Neuronal stem cell (in vitro differentiated cells): ENCODE measurements at regions not wholly inside any gene's neighbourhood (a gene's known extent, or its start where the extent isn't known, plus 50 kb on each side); places are given as distances from the start of the nearest gene placed in this dataset.

ENCODE experiments used
- DNase-seq: peaks from one replicate; pipeline ENCODE4 v3.0.0-alpha.2; 2013; ENCODE audit warnings: low spot score
- H2AFZ ChIP-seq: one replicate; pipeline ENCODE4 v1.6.1; 2013; ENCODE audit warnings: mild to moderate bottlenecking, low read length, inconsistent platforms
- H2AK5ac ChIP-seq: 2 replicates; pipeline ENCODE4 v1.6.1; 2013; ENCODE audit warnings: low read depth, mild to moderate bottlenecking, inconsistent platforms, low read length, moderate library complexity, mixed read lengths
- H2BK120ac ChIP-seq: 2 replicates; pipeline ENCODE4 v1.6.1; 2013; ENCODE audit warnings: low read depth, mild to moderate bottlenecking, inconsistent platforms, low read length, moderate library complexity, mixed read lengths
- H2BK12ac ChIP-seq: one replicate; pipeline ENCODE4 v1.6.1; 2013; ENCODE audit warnings: low read length, inconsistent platforms
- H2BK15ac ChIP-seq: 2 replicates; pipeline ENCODE4 v1.6.1; 2013; ENCODE audit warnings: mild to moderate bottlenecking, low read length, inconsistent platforms, mixed read lengths
- H2BK5ac ChIP-seq: one replicate; pipeline ENCODE4 v1.6.1; 2013; ENCODE audit warnings: inconsistent platforms, mild to moderate bottlenecking, low read length, moderate library complexity
- H3K14ac ChIP-seq: one replicate; pipeline ENCODE4 v1.6.1; 2013; ENCODE audit warnings: low read length, inconsistent platforms
- H3K18ac ChIP-seq: 2 replicates; pipeline ENCODE4 v1.6.1; 2013; ENCODE audit warnings: low read length, inconsistent platforms
- H3K23ac ChIP-seq: 2 replicates; pipeline ENCODE4 v1.6.1; 2013; ENCODE audit warnings: low read depth, mild to moderate bottlenecking, mixed read lengths, low read length, inconsistent platforms; ENCODE audit not compliant: poor library complexity
- H3K27ac ChIP-seq: replicated peaks from 3 replicates; pipeline ENCODE4 v1.5.1; 2013; ENCODE audit warnings: low read length, inconsistent platforms
- H3K27me3 ChIP-seq, 3 experiments: 2 replicates each; pipeline ENCODE4 v1.6.1; 2013; ENCODE audit warnings: low read length in 3 of 3, mild to moderate bottlenecking in 2 of 3, inconsistent platforms in 1 of 3, low read depth in 1 of 3, mixed read lengths in 1 of 3, moderate library complexity in 1 of 3; ENCODE audit not compliant: control insufficient read depth in 3 of 3, insufficient read depth in 3 of 3
- H3K36me3 ChIP-seq, 2 donors: replicated peaks in 1 of 2; 2 replicates each; pipeline ENCODE4 v1.6.1; 2013; ENCODE audit warnings: low read length in 2 of 2; ENCODE audit not compliant: control insufficient read depth in 2 of 2, insufficient read depth in 2 of 2
- H3K4ac ChIP-seq: 2 replicates; pipeline ENCODE4 v1.6.1; 2013; ENCODE audit warnings: inconsistent platforms, mild to moderate bottlenecking, low read length, moderate library complexity
- H3K4me1 ChIP-seq, 2 donors: 1 replicate in 1 of 2; 2 replicates in 1 of 2; pipeline ENCODE4 v1.6.1; 2013; ENCODE audit warnings: low read length in 2 of 2, low read depth in 1 of 2; ENCODE audit not compliant: control insufficient read depth in 2 of 2, insufficient read depth in 1 of 2
- H3K4me2 ChIP-seq: one replicate; pipeline ENCODE4 v1.6.1; 2013; ENCODE audit warnings: mild to moderate bottlenecking, low read length, inconsistent platforms; ENCODE audit not compliant: insufficient read depth, poor library complexity, severe bottlenecking
- H3K4me3 ChIP-seq, 2 donors: 2 replicates each; pipeline ENCODE4 v1.5.1; 2013; ENCODE audit warnings: low read length in 2 of 2, mild to moderate bottlenecking in 2 of 2, inconsistent platforms in 1 of 2, moderate library complexity in 1 of 2
- H3K79me1 ChIP-seq: one replicate; pipeline ENCODE4 v1.6.1; 2013; ENCODE audit warnings: low read depth, mild to moderate bottlenecking, inconsistent platforms, low read length, moderate library complexity
- H3K9ac ChIP-seq: one replicate; pipeline ENCODE4 v1.6.1; 2013; ENCODE audit warnings: mild to moderate bottlenecking, low read depth, low read length, inconsistent platforms; ENCODE audit not compliant: poor library complexity
- H3K9me3 ChIP-seq, 2 donors: replicated peaks in 1 of 2; 2 replicates each; pipeline versions ENCODE3 to v1.6.1; 2013; ENCODE audit warnings: low read length in 2 of 2, mild to moderate bottlenecking in 2 of 2, inconsistent platforms in 1 of 2, low read depth in 1 of 2, mixed read lengths in 1 of 2, moderate library complexity in 1 of 2; ENCODE audit not compliant: control insufficient read depth in 2 of 2, insufficient read depth in 1 of 2
- H4K8ac ChIP-seq: one replicate; pipeline ENCODE4 v1.6.1; 2013; ENCODE audit warnings: low read depth, mild to moderate bottlenecking, inconsistent platforms, low read length, moderate library complexity
- H4K91ac ChIP-seq: one replicate; pipeline ENCODE4 v1.6.1; 2013; ENCODE audit warnings: low read length, low read depth, mild to moderate bottlenecking, inconsistent platforms; ENCODE audit not compliant: poor library complexity
- WGBS, 2 donors: extraction: QIAGEN DNeasy Blood & Tissue Kit; methylation state at CpG; one replicate each; pipeline ENCODE4 v1.1.7; 2013; ENCODE audit warnings: missing lambda C conversion rate in 2 of 2, mixed read lengths in 1 of 2; ENCODE audit not compliant: insufficient read length in 2 of 2, insufficient replicate concordance in 1 of 2; ENCODE audit errors: extremely low coverage in 2 of 2; 5-methylcytosine and 5-hydroxymethylcytosine counted together

GRCh38 chr2:2871480-2872308, 505.9 kb downstream of the EIPR1 start:
- Histone ChIP-seq H3K27ac (no peak overlapping the region), H3K4me3 (no peak overlapping the region), H2BK120ac (no peak overlapping the region), H3K36me3 (no peaks in the 10 kb centered on the region), H3K9me3 (peaks cover 0 to 2% of the 10 kb centered on the region in 2 donors), H3K9ac (no peak overlapping the region), H2AFZ (peak overlapping the region; percentile 45), H2BK15ac (peak overlapping the region; percentile 35), H4K8ac (no peak overlapping the region), H2BK5ac (no peak overlapping the region), H3K27me3 (no peaks in the 10 kb centered on the region), H3K23ac (no peak overlapping the region), H3K79me1 (no peaks in the 10 kb centered on the region), H3K4me2 (no peak overlapping the region), H3K14ac (peak overlapping the region; percentile 14), H2BK12ac (no peak overlapping the region), H3K18ac (peak overlapping the region; percentile 50), H3K4me1 (peaks cover 7% of the 10 kb centered on the region in 2 donors), H4K91ac (peak overlapping the region; percentile 96), H2AK5ac (peak overlapping the region; percentile 47), H3K4ac (no peak overlapping the region)
- DNase-seq: no peak
- WGBS, 2 donors: no CpG with 5 or more reads among the region's 22 CpGs

GRCh38 chr2:2870106-2870505, 507.5 kb downstream of the EIPR1 start:
- Histone ChIP-seq H2BK120ac (no peak overlapping the region), H2AFZ (no peak overlapping the region), H3K9ac (no peak overlapping the region), H3K4me3 (no peak overlapping the region), H3K36me3 (no peaks in the 10 kb centered on the region), H3K79me1 (no peaks in the 10 kb centered on the region), H3K4me2 (no peak overlapping the region), H4K91ac (no peak overlapping the region), H2BK15ac (no peak overlapping the region), H3K9me3 (no peaks in the 10 kb centered on the region), H3K4me1 (peaks cover 3 to 7% of the 10 kb centered on the region in 2 donors), H3K23ac (no peak overlapping the region), H2AK5ac (no peak overlapping the region), H3K4ac (no peak overlapping the region), H3K27me3 (no peaks in the 10 kb centered on the region), H2BK12ac (no peak overlapping the region), H4K8ac (no peak overlapping the region), H2BK5ac (no peak overlapping the region), H3K14ac (no peak overlapping the region), H3K27ac (no peak overlapping the region), H3K18ac (no peak overlapping the region)
- no peak for DNase-seq
- no CpG with 5 or more reads among the region's 5 CpGs for WGBS, 2 donors

GRCh38 chr2:2869553-2869952, 508.1 kb downstream of the EIPR1 start:
- no peak for DNase-seq
- H3K36me3 ChIP-seq: no peaks in the 10 kb centered on the region
- no peak overlapping the region for H4K8ac ChIP-seq

DNA sequence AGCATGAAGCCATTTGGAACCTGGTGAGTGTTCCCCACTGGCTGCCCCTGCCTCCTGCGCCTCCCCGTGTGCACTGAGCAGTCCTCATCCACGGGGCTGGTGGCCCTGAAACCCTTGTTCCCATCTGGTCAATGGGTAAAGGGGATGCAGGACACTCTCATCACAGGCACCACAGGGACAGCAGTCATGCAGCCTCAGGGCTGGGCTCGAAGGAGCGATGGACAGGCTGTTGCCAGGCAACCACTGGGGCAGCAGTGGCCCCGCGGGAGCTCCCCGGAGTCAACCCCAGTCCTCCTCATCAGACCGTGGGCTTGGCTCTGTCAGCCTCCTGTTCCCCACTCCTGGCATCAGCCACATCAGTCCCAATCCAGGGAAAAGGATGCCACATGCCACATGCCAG, 509.5 kb downstream of the EIPR1 start:
- WGBS, 2 donors: no CpG with 5 or more reads among the region's 9 CpGs
- no peak overlapping the region for H2AK5ac ChIP-seq
- H3K23ac ChIP-seq: peak overlapping the region; percentile 32
- H3K9ac ChIP-seq: peak overlapping the region; percentile 51
- H3K4me2 ChIP-seq: no peak overlapping the region
- H3K4me1 ChIP-seq: peaks cover 3 to 7% of the 10 kb centered on the region in 2 donors
- no peak overlapping the region for H2BK12ac ChIP-seq
- no peaks in the 10 kb centered on the region for H3K27me3 ChIP-seq
- no peak overlapping the region for H4K91ac ChIP-seq
- no peak overlapping the region for H4K8ac ChIP-seq
- no peak overlapping the region for H3K27ac ChIP-seq
- H3K9me3 ChIP-seq: peaks cover 0 to 2% of the 10 kb centered on the region in 2 donors
- no peaks in the 10 kb centered on the region for H3K79me1 ChIP-seq
- H3K14ac ChIP-seq: peak overlapping the region; percentile 90
- H3K18ac ChIP-seq: peak overlapping the region; percentile 62
- no peak overlapping the region for H3K4me3 ChIP-seq
- no peak overlapping the region for H2BK15ac ChIP-seq
- peak overlapping the region; percentile 42 for H2BK5ac ChIP-seq
- no peak for DNase-seq
- H2BK120ac ChIP-seq: peak overlapping the region; percentile 42
- H3K4ac ChIP-seq: no peak overlapping the region
- peak overlapping the region; percentile 40 for H2AFZ ChIP-seq
- no peaks in the 10 kb centered on the region for H3K36me3 ChIP-seq

More at GRCh38 chr2:2869553-2869952, 508.1 kb downstream of the EIPR1 start:
- Histone ChIP-seq H4K91ac (no peak overlapping the region), H3K27ac (no peak overlapping the region), H3K4me2 (no peak overlapping the region), H3K79me1 (no peaks in the 10 kb centered on the region), H3K4ac (no peak overlapping the region), H2BK15ac (no peak overlapping the region), H2BK12ac (no peak overlapping the region), H2BK120ac (no peak overlapping the region), H3K4me1 (peaks cover 3 to 7% of the 10 kb centered on the region in 2 donors), H3K27me3 (no peaks in the 10 kb centered on the region), H3K23ac (no peak overlapping the region), H3K4me3 (no peak overlapping the region), H3K9ac (no peak overlapping the region), H3K14ac (no peak overlapping the region), H2AFZ (no peak overlapping the region), H3K9me3 (peaks cover 0 to under 1% of the 10 kb centered on the region in 2 donors), H2BK5ac (no peak overlapping the region), H3K18ac (no peak overlapping the region), H2AK5ac (no peak overlapping the region)
- no CpG with 5 or more reads among the region's 9 CpGs for WGBS, 2 donors
